ENCODE measurements at regions not wholly inside any gene's neighbourhood (a gene's known extent, or its start where the extent isn't known, plus 50 kb on each side); places are given as distances from the start of the nearest gene placed in this dataset.

DNA sequence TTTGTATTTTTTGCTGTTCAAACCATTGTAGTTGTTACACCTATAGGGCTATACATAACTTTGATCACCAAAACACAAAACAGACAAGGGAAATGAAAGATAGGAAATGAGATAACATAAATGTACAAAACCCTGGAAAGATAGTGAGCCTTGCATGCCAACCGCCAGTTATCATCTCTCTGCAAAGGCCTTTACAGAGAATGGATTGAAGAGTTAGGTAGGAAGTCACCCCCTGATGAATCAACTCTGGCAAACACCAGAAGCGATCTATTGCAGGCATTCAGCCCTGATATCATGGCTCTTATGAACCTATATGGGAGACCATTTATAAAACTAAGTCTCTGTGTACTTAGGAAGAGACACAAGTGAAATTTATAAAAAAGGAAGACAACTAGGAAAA lies 588.0 kb downstream of the TUSC7 start:
- TF ChIP-seq, protein P1, sequence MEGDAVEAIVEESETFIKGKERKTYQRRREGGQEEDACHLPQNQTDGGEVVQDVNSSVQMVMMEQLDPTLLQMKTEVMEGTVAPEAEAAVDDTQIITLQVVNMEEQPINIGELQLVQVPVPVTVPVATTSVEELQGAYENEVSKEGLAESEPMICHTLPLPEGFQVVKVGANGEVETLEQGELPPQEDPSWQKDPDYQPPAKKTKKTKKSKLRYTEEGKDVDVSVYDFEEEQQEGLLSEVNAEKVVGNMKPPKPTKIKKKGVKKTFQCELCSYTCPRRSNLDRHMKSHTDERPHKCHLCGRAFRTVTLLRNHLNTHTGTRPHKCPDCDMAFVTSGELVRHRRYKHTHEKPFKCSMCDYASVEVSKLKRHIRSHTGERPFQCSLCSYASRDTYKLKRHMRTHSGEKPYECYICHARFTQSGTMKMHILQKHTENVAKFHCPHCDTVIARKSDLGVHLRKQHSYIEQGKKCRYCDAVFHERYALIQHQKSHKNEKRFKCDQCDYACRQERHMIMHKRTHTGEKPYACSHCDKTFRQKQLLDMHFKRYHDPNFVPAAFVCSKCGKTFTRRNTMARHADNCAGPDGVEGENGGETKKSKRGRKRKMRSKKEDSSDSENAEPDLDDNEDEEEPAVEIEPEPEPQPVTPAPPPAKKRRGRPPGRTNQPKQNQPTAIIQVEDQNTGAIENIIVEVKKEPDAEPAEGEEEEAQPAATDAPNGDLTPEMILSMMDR (IDR thresholded peaks at IDR 0.05; ENCODE audit: borderline replicate concordance, extremely low read depth, low read length, poor library complexity, severe bottlenecking) = no peak
- TF ChIP-seq EZH2 (IDR thresholded peaks at IDR 0.05; ENCODE audit: borderline replicate concordance, low read depth, low read length, severe bottlenecking) = no peak
